Umbilical cord (tissue), 1 donor: ENCODE measurements at regions not wholly inside any gene's neighbourhood (a gene's known extent, or its start where the extent isn't known, plus 50 kb on each side); places are given as distances from the start of the nearest gene placed in this dataset.

Experiments used
- DNase-seq: peaks from one replicate; pipeline ENCODE4 v3.0.0-alpha.2; 2015; ENCODE audit warnings: low spot score

DNA sequence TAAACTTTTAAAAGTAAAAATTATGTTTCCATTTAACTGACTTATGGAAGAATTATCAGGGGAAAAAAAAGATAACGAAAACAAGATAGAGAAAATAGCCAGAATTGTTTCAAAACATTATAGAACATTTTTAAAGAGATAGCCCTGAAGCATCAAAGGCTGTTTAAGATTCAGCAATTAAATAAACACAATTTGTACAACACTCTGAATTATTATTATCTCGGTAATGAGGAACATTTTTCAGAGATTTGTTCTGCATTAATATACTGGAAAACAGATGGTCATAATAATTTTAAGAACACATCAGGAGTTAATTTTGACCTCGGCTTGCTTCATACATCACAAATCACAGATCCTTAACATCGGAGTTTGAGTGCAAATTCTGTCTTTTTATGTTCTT is 643.8 kb downstream of the SORCS1 start:
- no peak for DNase-seq

- DNase-seq, result no peak
Measured at GRCh38 chr10:106519376-106520030, 645.0 kb downstream of the SORCS1 start.

GRCh38 chr10:106515206-106515790 is 649.2 kb downstream of the SORCS1 start:
- DNase-seq, result peak; percentile 5

- DNase-seq, result no peak
Measured at GRCh38 chr10:106513352-106513771, 651.1 kb downstream of the SORCS1 start.

GRCh38 chr10:106511917-106512316 is 652.6 kb downstream of the SORCS1 start:
- no peak for DNase-seq

- no peak for DNase-seq
Measured at GRCh38 chr10:106508950-106509349, 655.6 kb downstream of the SORCS1 start.

GRCh38 chr10:106506526-106507283 is 657.8 kb downstream of the SORCS1 start:
- DNase-seq, result no peak

DNA sequence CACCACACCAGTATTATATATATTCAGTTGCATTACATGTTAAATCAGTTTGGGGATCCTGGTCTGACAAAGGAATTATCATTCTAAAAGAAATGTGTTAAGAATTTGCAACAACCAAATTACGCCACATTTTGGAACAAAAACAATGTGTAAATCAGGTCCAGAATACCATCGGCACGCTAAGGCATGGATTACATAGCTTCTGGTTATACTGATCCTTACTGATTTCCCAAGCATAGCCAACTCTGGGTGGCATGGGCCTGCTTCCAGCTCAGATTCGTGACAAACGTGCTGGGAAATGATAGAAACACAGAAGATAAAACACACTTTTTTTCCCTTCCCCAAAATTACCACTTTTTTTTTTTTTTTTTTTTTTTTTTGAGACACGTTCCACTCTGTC is 660.0 kb downstream of the SORCS1 start:
- DNase-seq, result no peak

DNA sequence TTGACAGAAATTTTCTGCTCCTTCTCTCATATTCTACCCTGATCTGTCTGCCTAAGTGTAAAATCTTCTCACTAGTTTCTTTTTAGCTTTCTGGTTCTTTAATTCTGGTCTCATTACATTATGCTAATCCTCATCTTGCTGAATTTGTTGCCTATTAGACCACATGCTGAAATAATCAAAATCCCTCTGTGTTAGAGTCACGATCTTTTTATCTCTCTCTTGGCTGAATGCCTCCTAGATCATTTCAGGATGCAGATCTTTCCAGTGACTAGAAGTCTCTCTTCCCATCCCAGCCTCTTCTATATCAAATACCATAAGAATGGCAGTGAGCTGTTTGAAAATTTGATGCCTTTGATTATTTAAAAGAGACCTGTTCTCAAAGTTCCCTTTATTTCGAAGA is 661.9 kb downstream of the SORCS1 start:
- no peak for DNase-seq

DNA sequence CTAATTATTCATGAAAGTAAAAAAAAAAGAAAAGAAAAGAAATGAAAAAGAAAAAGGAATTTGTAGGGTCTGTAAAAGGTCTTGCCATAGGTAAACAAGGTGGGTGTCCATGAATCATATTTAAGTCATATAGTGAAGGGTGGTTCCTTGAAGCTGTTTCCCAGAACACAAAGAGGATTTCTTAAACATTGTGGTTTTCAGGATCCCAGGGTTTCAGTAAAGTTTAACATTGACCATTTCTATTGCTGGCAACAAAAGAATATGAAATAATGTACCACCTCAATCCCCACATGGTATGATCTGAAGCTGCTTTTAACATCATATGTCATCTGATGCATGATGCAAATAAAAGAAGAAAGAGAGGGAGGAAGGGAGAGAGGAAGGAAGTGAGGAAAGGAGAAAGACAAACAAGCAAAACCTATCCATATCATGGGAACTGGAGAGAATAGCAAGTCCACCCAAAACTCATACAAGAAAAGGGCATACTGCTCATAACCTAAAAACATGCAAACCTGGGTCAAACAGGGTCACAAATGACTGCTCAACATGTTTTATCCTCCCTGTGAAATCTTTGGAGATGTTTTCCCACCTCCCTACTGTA is 663.5 kb downstream of the SORCS1 start:
- no peak for DNase-seq

DNA sequence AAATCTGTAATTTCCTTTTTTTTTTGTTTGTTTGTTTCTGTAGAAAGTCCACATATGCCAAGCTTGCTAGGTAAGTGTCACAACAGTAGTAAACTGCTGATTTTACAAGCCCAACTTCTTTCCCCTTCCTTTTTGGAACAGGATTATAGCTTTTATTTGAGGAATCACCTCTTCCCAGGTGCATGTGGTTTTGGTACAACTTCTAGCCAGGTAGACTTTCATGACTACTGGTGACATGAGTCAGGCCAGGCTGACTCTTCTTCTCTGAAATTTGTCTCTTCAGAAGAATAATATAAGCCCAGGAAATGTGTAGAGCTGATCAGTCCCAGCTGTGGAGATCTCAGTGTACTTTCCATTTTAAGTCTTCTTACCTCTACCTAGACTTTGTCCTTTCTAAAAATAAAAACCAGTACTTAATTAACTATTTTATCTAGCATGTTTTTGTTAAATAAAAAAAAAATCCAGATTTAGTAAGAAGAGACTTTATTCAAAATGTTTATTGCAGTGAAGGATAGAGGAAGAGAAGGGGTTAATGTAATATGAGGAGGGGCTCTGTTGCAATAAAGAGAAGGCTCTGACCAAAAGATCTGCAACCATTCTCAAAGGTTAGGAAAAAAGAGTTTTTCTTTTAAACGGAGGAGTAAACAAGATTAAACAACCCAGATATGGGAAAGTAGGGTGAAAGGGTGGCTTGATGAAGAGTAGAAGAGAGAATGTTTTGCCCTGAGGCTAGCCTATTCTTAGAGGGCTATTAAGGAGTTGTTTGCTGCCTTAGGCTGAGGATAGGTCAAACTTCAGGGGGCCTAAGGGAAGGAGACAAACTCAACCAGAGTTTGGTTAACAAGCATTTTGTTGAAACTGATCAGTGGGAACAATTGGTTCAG is 664.2 kb downstream of the SORCS1 start:
- no peak for DNase-seq

GRCh38 chr10:106499448-106499847 is 665.1 kb downstream of the SORCS1 start:
- DNase-seq, result no peak

- no peak for DNase-seq
Measured at GRCh38 chr10:106498675-106499074, 665.8 kb downstream of the SORCS1 start.

DNA sequence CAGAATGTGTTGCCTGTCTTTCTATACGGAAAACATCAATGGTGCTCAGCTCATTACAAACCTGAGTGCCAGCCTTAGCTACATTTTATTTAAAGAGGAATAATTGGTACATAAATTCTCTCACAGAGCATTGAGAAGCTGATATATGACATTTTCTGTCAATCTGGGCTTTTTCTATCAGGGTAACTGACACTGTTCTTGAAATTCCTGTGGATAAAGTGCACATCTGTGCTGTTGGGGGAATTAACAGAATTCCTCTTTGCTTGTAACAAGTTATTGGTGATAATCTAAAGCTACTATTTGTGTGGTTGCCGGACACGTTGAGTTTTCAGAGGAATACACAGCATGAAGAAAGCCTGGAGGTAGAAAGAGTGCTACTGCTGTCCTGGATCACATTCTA is 668.6 kb downstream of the SORCS1 start:
- DNase-seq, result no peak

- DNase-seq, result no peak
Measured at GRCh38 chr10:106493751-106494150, 670.8 kb downstream of the SORCS1 start.

DNA sequence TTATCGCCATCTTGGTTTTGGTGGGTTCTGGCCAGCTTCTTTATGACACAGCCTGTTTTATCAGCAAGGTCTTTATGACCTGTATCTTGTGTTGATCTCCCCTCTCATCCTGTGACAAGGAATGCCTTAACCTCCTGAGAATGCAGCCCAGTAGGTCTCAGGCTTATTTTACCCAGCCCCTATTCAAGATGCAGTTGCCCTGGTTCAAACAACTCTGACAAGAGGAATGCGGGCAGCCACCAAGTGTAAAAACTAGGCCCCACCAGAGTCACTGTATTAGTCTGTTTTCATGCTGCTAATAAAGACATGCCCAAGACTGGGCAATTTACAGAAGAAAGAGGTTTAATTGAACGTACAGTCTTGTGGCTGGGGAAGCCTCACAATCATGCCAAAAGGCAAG is 671.3 kb downstream of the SORCS1 start:
- no peak for DNase-seq

DNA sequence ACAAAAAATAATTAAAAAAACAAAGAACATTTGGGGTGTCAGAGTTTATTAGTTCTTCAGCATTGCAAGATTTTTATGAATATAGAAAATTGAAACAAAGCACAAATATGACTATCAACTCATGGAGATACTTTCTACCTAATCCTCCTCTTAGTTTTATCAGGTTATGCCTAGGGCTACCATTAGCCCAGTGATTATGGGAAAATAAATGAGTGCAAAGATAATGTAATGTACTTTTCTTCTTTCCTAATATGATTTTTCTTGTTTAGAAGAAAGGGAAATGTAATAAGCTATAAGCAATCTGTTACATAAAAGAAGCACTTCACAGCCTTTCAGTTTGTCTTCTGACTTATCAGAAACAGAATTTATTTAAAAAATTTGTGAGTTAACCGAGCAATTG is 676.8 kb downstream of the SORCS1 start:
- no peak for DNase-seq

GRCh38 chr10:106481598-106482275 is 682.8 kb downstream of the SORCS1 start:
- DNase-seq, result no peak

DNA sequence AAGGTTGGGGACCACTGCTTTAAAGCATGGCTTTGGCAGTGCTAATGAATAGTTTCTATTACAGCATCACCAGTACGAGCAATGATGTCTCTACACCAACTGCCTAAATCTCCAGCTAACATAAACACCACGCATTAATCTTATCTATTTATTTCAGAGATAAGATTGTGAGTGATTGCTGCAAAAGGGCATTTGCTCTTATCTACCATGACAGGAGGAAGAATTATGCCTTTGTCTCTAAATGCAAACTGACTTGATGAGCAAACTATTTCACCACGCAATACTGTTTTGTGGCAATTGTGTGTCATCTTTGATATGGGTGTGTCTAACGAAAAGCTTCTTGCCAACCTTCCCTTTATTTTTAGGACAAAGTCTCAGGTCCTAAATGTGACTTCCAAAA is 684.9 kb downstream of the SORCS1 start:
- DNase-seq, result no peak

DNA sequence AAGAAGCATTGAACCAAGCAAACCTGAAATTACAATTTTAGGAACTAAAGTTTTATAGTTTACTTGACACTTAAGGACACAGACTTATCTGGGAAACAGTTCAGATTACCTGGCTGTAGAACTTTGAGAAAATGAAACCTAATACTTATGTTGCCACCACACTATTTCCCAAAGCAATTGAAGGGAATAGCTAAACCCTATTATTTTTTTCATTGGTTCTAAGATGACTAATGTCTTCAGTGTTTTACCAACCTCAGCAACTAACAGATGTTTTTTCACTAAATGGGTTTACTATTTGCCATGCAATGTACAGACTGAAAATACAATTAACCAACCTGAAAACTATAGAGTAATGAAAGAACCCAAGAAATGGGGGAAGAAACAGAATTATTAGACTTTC is 689.6 kb downstream of the SORCS1 start:
- DNase-seq, result no peak

GRCh38 chr10:106473129-106473685 is 691.3 kb downstream of the SORCS1 start:
- DNase-seq, result no peak
